ENCODE measurements at regions not wholly inside any gene's neighbourhood (a gene's known extent, or its start where the extent isn't known, plus 50 kb on each side); places are given as distances from the start of the nearest gene placed in this dataset.

DNA sequence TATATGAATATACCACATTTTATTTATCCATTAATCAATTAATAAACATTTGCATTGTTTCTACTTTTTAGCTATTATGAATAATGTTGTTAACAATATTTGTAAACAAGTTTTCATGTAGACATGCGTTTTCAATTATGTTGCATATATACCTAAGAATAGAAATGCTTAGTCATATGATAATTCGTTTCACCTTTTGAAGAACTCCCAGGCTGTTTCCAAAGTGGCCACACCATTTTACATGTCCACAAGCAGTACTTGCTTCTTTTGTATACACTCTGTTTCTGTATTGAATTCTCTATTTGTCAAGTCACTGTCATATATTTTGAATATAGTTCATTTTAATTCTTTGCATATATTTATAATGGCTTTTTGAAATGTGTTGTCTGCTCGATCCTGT, 206.9 kb upstream of the ZBTB20 start:
- TF ChIP-seq EP300 (IDR thresholded peaks at IDR 0.05): no peak
- TF ChIP-seq, protein P1, sequence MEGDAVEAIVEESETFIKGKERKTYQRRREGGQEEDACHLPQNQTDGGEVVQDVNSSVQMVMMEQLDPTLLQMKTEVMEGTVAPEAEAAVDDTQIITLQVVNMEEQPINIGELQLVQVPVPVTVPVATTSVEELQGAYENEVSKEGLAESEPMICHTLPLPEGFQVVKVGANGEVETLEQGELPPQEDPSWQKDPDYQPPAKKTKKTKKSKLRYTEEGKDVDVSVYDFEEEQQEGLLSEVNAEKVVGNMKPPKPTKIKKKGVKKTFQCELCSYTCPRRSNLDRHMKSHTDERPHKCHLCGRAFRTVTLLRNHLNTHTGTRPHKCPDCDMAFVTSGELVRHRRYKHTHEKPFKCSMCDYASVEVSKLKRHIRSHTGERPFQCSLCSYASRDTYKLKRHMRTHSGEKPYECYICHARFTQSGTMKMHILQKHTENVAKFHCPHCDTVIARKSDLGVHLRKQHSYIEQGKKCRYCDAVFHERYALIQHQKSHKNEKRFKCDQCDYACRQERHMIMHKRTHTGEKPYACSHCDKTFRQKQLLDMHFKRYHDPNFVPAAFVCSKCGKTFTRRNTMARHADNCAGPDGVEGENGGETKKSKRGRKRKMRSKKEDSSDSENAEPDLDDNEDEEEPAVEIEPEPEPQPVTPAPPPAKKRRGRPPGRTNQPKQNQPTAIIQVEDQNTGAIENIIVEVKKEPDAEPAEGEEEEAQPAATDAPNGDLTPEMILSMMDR (IDR thresholded peaks at IDR 0.05): no peak
- TF ChIP-seq POLR2A (IDR thresholded peaks at IDR 0.05): no peak

All from stomach (tissue), 4 donors.